ENCODE measurements at regions not wholly inside any gene's neighbourhood (a gene's known extent, or its start where the extent isn't known, plus 50 kb on each side); places are given as distances from the start of the nearest gene placed in this dataset.

DNA sequence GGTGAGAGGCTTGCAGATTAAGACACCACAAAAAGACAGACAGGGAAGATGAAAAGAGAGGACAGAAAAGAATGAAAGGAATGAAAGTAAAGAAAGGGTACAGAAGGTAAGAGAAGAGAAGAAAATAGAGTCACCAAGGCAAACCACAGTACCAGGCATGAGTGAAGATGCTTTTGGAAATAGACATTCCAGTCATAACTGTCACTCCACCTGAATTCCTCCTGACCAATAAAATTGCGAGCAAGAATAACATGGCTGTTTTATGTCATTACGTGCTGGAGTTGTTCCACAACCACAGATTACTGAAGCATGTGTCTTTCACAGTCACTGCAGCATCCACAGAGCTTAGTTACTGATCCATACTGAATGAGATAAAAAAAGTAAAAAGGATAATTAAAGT is 864.9 kb upstream of the SLIT2 start:
- TF ChIP-seq POLR2AphosphoS5 (IDR thresholded peaks at IDR 0.05; ENCODE audit: low read depth): no peak
- TF ChIP-seq GABPA (IDR thresholded peaks at IDR 0.05; ENCODE audit: low read depth): no peak
- no peak for TF ChIP-seq REST (IDR thresholded peaks at IDR 0.05; ENCODE audit: insufficient replicate concordance, low read depth)
- TF ChIP-seq SPI1 (IDR thresholded peaks at IDR 0.05; ENCODE audit: borderline replicate concordance, low read depth): no peak
- no peak for TF ChIP-seq CTCF (IDR thresholded peaks at IDR 0.05; ENCODE audit: insufficient read depth, low read length)
- DNase-seq (ENCODE audit: low read depth in 1 of 2, low spot score in 1 of 2): no peak
- H3K27me3 ChIP-seq (ENCODE audit: insufficient read depth, poor library complexity, severe bottlenecking): no peaks in the 10 kb centered on the region

DNA sequence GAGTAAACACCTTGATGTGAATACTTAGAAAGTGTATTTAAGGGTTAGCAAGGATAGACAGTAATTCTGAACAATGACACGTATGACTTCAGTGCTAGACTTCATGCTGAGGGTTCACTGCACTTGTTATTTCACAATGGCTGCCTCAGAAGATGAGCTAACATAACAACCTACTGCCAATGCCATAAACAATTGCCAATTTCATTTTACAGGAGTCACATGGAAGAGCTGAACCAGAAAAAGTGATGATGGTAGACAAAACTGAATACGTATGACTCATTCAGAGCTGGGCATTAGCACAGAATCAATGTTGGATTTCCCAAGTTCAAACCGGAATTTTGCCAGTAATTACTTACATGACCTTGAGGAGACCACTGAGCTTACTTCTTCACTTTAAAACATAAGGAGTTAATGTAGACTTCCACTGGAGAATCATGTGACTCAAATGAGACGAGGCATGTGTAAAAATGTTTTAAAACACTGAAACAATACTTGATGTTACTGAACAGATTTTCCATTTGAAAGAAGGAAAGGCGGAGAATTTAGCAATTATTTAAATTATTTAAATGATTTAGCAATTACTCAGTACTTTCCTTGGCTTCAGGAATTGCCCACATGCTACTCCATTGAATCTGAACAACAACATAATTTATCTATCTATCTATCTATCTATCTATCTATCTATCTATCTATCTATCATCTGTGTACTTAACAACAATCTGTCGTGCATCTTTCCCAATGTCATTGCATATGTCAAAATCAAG is 868.5 kb upstream of the SLIT2 start:
- no peak for DNase-seq (ENCODE audit: low read depth in 1 of 2, low spot score in 1 of 2)
- no peak for TF ChIP-seq SPI1 (IDR thresholded peaks at IDR 0.05; ENCODE audit: borderline replicate concordance, low read depth)
- no peak for TF ChIP-seq GABPA (IDR thresholded peaks at IDR 0.05; ENCODE audit: low read depth)
- H3K27me3 ChIP-seq (ENCODE audit: insufficient read depth, poor library complexity, severe bottlenecking): no peaks in the 10 kb centered on the region
- no peak overlapping the region for H3K4me3 ChIP-seq (replicated peaks; ENCODE audit: insufficient read depth, low read length)
- no peak overlapping the region for H3K27ac ChIP-seq (replicated peaks)

More for the DNA sequence above, 864.9 kb upstream of the SLIT2 start:
- no peak overlapping the region for H3K27ac ChIP-seq (replicated peaks)
- H3K4me3 ChIP-seq (replicated peaks; ENCODE audit: insufficient read depth, low read length): no peak overlapping the region

DNA sequence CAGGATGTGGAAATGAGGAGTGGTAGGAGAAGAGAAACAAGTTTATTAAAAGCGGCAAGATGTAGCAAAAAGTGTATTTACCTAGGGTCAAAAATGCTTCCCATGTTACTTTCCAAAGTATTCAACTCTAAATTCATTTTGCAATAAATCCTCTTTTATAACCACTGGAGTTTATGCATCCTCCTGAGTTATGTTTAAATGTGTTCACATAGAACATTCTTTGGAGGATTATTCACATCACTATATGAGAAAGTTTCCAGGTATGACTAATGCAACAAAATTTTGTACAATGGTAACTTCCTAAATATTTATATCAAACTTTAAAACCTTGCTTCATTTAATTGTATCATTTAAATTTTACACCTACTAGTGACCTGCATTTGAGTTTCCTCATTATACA is 870.6 kb upstream of the SLIT2 start:
- Histone ChIP-seq H3K27me3 (ENCODE audit: insufficient read depth, poor library complexity, severe bottlenecking) (no peaks in the 10 kb centered on the region), H3K27ac (replicated peaks) (no peak overlapping the region), H3K4me3 (replicated peaks; ENCODE audit: insufficient read depth, low read length) (no peak overlapping the region)
- no peak for DNase-seq (ENCODE audit: low read depth in 1 of 2, low spot score in 1 of 2)
- TF ChIP-seq REST (IDR thresholded peaks at IDR 0.05; ENCODE audit: insufficient replicate concordance, low read depth) (no peak), POLR2AphosphoS5 (IDR thresholded peaks at IDR 0.05; ENCODE audit: low read depth) (no peak), GABPA (IDR thresholded peaks at IDR 0.05; ENCODE audit: low read depth) (no peak), SPI1 (IDR thresholded peaks at IDR 0.05; ENCODE audit: borderline replicate concordance, low read depth) (no peak), CTCF (IDR thresholded peaks at IDR 0.05; ENCODE audit: insufficient read depth, low read length) (no peak)

- Histone ChIP-seq H3K4me3 (replicated peaks; ENCODE audit: insufficient read depth, low read length) (no peak overlapping the region), H3K27ac (replicated peaks) (no peak overlapping the region), H3K27me3 (ENCODE audit: insufficient read depth, poor library complexity, severe bottlenecking) (no peaks in the 10 kb centered on the region)
- no peak for TF ChIP-seq REST (IDR thresholded peaks at IDR 0.05; ENCODE audit: insufficient replicate concordance, low read depth)
- no peak for TF ChIP-seq GABPA (IDR thresholded peaks at IDR 0.05; ENCODE audit: low read depth)
- no peak for TF ChIP-seq CTCF (IDR thresholded peaks at IDR 0.05; ENCODE audit: insufficient read depth, low read length)
- no peak for TF ChIP-seq SPI1 (IDR thresholded peaks at IDR 0.05; ENCODE audit: borderline replicate concordance, low read depth)
- TF ChIP-seq POLR2AphosphoS5 (IDR thresholded peaks at IDR 0.05; ENCODE audit: low read depth): no peak
- no peak for DNase-seq (ENCODE audit: low read depth in 1 of 2, low spot score in 1 of 2)
Observed at GRCh38 chr4:19380600-19380999, 871.1 kb upstream of the SLIT2 start.

All from HL-60 (cell line).